Stimulated activated CD4-positive, alpha-beta T cell treated with anti-CD3 and anti-CD28 coated beads, TNF-alpha, amount 100 ng/mL, for 4 hours (primary cell): ENCODE measurements at regions not wholly inside any gene's neighbourhood (a gene's known extent, or its start where the extent isn't known, plus 50 kb on each side); places are given as distances from the start of the nearest gene placed in this dataset.
"Not testable (repeated sequence)": the region's sequence is repeated elsewhere in the genome, so short reads cannot be mapped to it uniquely, and the experiment has no call there.

Source experiments
- DNase-seq, 3 experiments: peaks; one replicate each; pipeline ENCODE4 v3.0.0-alpha.2; 2020; ENCODE audit warnings: low read depth in 3 of 3

GRCh38 chr13:44887515-44887914, 101.8 kb downstream of the NUFIP1 start:
- no peak for DNase-seq

GRCh38 chr13:44884076-44884729, 105.1 kb downstream of the NUFIP1 start:
- DNase-seq, result no peak

- no peak for DNase-seq
These were observed 109.7 kb downstream of the NUFIP1 start for GRCh38 chr13:44879452-44880058.

- no peak for DNase-seq
These were observed 112.4 kb downstream of the NUFIP1 start for GRCh38 chr13:44876782-44877324.

- DNase-seq, result no peak
These were observed 114.2 kb downstream of the NUFIP1 start for GRCh38 chr13:44874886-44875630.

- no peak for DNase-seq
These were observed 115.1 kb downstream of the NUFIP1 start for GRCh38 chr13:44874176-44874575.

GRCh38 chr13:44873461-44873860, 115.8 kb downstream of the NUFIP1 start:
- DNase-seq, result no peak

GRCh38 chr13:44872751-44873150, 116.5 kb downstream of the NUFIP1 start:
- DNase-seq, result no peak

GRCh38 chr13:44870456-44870929, 118.8 kb downstream of the NUFIP1 start:
- no peak for DNase-seq

GRCh38 chr13:44869167-44869566, 120.1 kb downstream of the NUFIP1 start:
- DNase-seq, result no peak

GRCh38 chr13:44868397-44868796, 120.9 kb downstream of the NUFIP1 start:
- no peak for DNase-seq

- no peak for DNase-seq
These were observed 121.4 kb downstream of the NUFIP1 start for GRCh38 chr13:44867825-44868224.

GRCh38 chr13:44866411-44866911, 122.8 kb downstream of the NUFIP1 start:
- no peak for DNase-seq

- no peak for DNase-seq
These were observed 123.4 kb downstream of the NUFIP1 start for GRCh38 chr13:44865722-44866410.

- DNase-seq, result not testable (repeated sequence)
These were observed 125.6 kb downstream of the NUFIP1 start for GRCh38 chr13:44863641-44864040.

GRCh38 chr13:44860454-44860853, 128.8 kb downstream of the NUFIP1 start:
- no peak for DNase-seq

GRCh38 chr13:44857736-44858135, 131.5 kb downstream of the NUFIP1 start:
- no peak for DNase-seq

- no peak for DNase-seq
These were observed 132.2 kb downstream of the NUFIP1 start for GRCh38 chr13:44857061-44857460.

- DNase-seq, result no peak
These were observed 133.4 kb downstream of the NUFIP1 start for GRCh38 chr13:44855860-44856259.

- no peak for DNase-seq
These were observed 134.8 kb downstream of the NUFIP1 start for GRCh38 chr13:44854313-44855060.

GRCh38 chr13:44853641-44854040, 135.6 kb downstream of the NUFIP1 start:
- DNase-seq, result no peak
